Lower lobe of right lung (tissue), 2 donors: ENCODE measurements at regions not wholly inside any gene's neighbourhood (a gene's known extent, or its start where the extent isn't known, plus 50 kb on each side); places are given as distances from the start of the nearest gene placed in this dataset.
"Not testable (repeated sequence)": the region's sequence is repeated elsewhere in the genome, so short reads cannot be mapped to it uniquely, and the experiment has no call there.

Experiments used
- ATAC-seq, 2 donors: fragments of 200-7000 bp; cut with Tn5 transposase; one replicate each; pipeline ENCODE4 v1.9.1; 2020 to 2022; ENCODE audit warnings: mild to moderate bottlenecking in 2 of 2, moderate library complexity in 2 of 2
- DNase-seq: peaks from one replicate; pipeline ENCODE4 v3.0.0-alpha.2; 2020
- H3K27ac ChIP-seq: fragments of 200-600 bp; one replicate; pipeline ENCODE4 v1.8.0; 2022
- H3K27me3 ChIP-seq: fragments of 200-600 bp; one replicate; pipeline ENCODE4 v1.8.0; 2022; ENCODE audit warnings: low read depth
- H3K36me3 ChIP-seq: fragments of 200-600 bp; one replicate; pipeline ENCODE4 v1.8.0; 2022; ENCODE audit warnings: mild to moderate bottlenecking
- H3K4me1 ChIP-seq: fragments of 200-600 bp; one replicate; pipeline ENCODE4 v1.8.0; 2022
- H3K4me3 ChIP-seq: fragments of 200-600 bp; one replicate; pipeline ENCODE4 v1.8.0; 2022; ENCODE audit warnings: mild to moderate bottlenecking
- H3K9me3 ChIP-seq: fragments of 200-600 bp; one replicate; pipeline ENCODE4 v1.8.0; 2022
- intact Hi-C: fragments of 100-400 bp; cut with DNase I; formaldehyde crosslinking; loops from one replicate; pipeline ENCODE4 v1.11.0; 2022
- TF ChIP-seq, protein P1 (sequence below): fragments of 200-600 bp; IDR thresholded peaks from one replicate; pipeline ENCODE4 v1.8.0; 2022; ENCODE audit warnings: antibody characterized with exemption, mild to moderate bottlenecking
- donor health status: DM: no; HTN: yes; CAD: no; lungs with severe emphysema.

- DNase-seq, H3K27me3 ChIP-seq, H3K27ac ChIP-seq, H3K36me3 ChIP-seq, H3K4me3 ChIP-seq, H3K9me3 ChIP-seq, H3K4me1 ChIP-seq, intact Hi-C loops: not testable (repeated sequence)
- peak in 1 of 2 donors; percentile 9 for ATAC-seq
These were observed 321.5 kb upstream of the CHRNA7 start for GRCh38 chr15:31708703-31709327.

DNA sequence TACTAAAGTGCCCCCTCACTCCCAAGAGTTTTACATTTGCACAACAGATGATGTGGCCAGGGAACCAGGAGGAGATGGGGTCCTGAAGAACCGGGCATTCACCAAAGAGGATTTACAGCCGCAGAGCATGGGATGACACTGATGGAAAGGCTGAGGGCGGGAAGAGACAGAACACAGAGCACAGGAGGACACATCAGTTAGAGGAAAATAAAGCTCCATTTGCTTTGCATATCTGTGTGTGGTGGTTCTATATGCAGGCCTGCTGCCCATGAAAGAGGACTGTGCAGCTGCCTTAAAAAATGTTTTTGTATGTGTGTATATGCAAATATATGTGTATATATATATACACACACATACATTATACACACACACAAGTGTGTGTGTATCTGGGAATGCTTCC is 320.8 kb upstream of the CHRNA7 start:
- H3K9me3 ChIP-seq, H3K4me3 ChIP-seq, H3K27ac ChIP-seq, DNase-seq, H3K36me3 ChIP-seq, H3K4me1 ChIP-seq, H3K27me3 ChIP-seq, ATAC-seq, intact Hi-C loops: not testable (repeated sequence)

DNA sequence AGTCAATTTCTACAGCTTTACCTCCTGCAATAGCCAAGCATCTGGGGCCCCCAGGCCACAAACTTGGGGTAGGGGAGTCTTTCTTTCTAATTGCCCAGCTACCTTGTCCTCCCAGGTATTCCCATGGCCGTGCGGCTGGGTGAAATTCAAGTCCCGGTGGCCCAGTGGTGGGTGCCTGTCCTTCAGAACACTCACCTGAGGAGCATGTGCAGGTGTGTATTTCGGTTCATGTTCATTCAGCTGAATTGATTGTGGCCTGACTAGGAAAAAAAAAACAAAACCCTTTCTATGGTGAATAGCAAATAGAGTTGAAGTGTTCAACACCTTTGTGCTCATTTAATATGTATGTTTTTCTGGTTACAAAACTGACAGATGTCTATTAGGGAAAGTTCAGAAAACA is 319.5 kb upstream of the CHRNA7 start:
- intact Hi-C loops, H3K27ac ChIP-seq, H3K4me3 ChIP-seq, ATAC-seq, H3K36me3 ChIP-seq, DNase-seq, H3K4me1 ChIP-seq, H3K27me3 ChIP-seq, H3K9me3 ChIP-seq: not testable (repeated sequence)

DNA sequence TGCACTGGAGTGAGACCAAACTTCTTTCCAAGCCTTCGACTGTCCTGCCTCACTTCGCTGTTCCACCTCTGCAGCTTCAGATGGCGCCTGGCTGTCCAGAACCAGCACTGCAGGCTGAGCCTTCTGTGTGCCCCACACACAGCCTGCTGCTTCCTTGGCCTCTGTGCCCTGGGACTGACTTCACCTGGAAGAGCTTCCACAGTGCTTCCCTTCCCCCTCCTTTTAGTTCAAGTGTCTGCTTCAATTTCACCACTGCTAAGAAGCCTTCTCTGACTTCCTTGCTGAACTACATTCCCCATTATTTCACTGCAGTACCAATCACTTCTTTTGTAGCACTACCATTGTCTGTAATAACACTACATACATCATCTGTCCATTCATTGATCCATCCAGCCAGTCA is 315.1 kb upstream of the CHRNA7 start:
- H3K27me3 ChIP-seq, ATAC-seq, H3K27ac ChIP-seq, H3K36me3 ChIP-seq, DNase-seq, intact Hi-C loops, H3K4me3 ChIP-seq, H3K9me3 ChIP-seq, H3K4me1 ChIP-seq: not testable (repeated sequence)

GRCh38 chr15:31718625-31719024 is 311.7 kb upstream of the CHRNA7 start:
- H3K4me1 ChIP-seq, intact Hi-C loops, ATAC-seq: not testable (repeated sequence)

DNA sequence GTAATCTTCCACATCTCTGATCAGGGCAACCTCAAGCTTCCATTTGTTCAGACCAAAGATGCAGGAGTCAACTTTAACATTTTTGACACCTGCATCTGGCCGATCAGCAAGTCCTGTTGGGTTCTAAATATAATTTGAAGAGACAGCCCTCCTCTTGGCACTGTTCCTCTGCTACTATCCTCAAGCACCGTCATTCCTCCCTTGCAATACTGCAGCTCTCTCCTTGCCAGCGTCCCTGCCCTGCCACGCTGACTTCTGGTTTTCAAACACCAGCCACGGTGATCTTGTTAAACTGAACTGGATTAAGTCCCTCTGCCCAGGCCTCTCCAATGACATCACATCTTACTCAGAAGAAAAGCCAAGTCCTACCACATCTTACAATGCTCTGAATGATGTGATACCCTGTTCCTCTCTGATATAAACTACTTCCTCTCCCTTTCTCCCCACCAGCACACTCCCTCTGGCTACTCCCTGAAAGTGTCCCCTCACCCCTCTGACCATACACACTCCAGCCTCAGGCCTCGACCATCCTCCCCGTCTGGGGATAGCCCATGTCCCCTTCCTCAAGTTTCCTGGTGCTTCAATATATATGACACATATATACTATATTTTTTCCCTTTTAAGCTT is 310.8 kb upstream of the CHRNA7 start:
- intact Hi-C loops, ATAC-seq, H3K9me3 ChIP-seq: not testable (repeated sequence)

More at GRCh38 chr15:31718625-31719024, 311.7 kb upstream of the CHRNA7 start:
- H3K36me3 ChIP-seq, H3K9me3 ChIP-seq, DNase-seq, H3K4me3 ChIP-seq, H3K27ac ChIP-seq, H3K27me3 ChIP-seq: not testable (repeated sequence)

DNA sequence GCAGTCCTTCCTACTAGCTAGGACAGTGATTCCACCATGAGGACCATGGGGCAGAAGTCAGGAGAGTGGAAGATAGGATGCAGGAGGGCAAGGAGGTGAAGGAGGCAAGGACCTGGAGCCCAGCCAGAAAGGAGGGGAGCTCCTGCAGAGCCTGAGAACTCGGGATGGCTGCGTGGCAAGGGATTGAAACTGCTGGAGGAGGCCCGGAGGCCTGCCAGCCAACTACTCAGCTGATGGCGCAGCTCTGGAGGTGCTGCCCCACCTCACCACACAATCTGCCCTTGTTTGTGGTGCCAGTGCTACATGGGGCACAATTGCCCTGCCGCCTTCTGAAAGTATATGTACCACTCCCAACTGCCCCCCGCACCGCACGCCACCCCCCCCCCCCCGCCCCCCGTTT is 307.3 kb upstream of the CHRNA7 start:
- H3K4me3 ChIP-seq, DNase-seq, ATAC-seq, H3K27me3 ChIP-seq, H3K27ac ChIP-seq, H3K9me3 ChIP-seq, intact Hi-C loops, H3K4me1 ChIP-seq, H3K36me3 ChIP-seq: not testable (repeated sequence)

More for the DNA sequence above, 310.8 kb upstream of the CHRNA7 start:
- H3K4me3 ChIP-seq, H3K4me1 ChIP-seq, H3K27me3 ChIP-seq, DNase-seq, H3K36me3 ChIP-seq, H3K27ac ChIP-seq: not testable (repeated sequence)

GRCh38 chr15:31724903-31725302 is 305.4 kb upstream of the CHRNA7 start:
- intact Hi-C loops: not testable (repeated sequence)

DNA sequence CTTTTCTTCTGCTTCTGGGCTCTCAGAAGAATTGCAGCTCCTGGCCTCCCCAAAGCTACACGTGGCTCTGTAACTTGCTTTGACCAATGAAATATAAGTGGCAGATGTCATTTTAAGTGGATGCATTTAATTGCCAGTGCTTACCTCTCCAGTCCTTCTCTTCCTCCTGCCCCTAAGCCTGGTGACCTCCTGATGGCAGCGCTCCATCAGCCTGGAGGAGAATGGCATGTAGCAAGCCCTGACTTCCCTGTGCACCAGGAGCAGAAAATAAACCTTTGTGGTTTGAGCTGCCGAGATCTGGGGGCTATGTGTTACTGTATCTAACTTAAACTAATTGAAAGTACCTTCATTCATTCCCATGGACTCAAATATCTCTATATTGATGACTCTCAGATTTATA is 304.7 kb upstream of the CHRNA7 start:
- intact Hi-C loops, ATAC-seq, H3K4me3 ChIP-seq, H3K9me3 ChIP-seq, H3K27me3 ChIP-seq, H3K4me1 ChIP-seq, H3K27ac ChIP-seq, DNase-seq, H3K36me3 ChIP-seq: not testable (repeated sequence)

More at GRCh38 chr15:31724903-31725302, 305.4 kb upstream of the CHRNA7 start:
- DNase-seq, H3K36me3 ChIP-seq, H3K4me3 ChIP-seq, H3K9me3 ChIP-seq, ATAC-seq, H3K4me1 ChIP-seq, H3K27me3 ChIP-seq, H3K27ac ChIP-seq: not testable (repeated sequence)

DNA sequence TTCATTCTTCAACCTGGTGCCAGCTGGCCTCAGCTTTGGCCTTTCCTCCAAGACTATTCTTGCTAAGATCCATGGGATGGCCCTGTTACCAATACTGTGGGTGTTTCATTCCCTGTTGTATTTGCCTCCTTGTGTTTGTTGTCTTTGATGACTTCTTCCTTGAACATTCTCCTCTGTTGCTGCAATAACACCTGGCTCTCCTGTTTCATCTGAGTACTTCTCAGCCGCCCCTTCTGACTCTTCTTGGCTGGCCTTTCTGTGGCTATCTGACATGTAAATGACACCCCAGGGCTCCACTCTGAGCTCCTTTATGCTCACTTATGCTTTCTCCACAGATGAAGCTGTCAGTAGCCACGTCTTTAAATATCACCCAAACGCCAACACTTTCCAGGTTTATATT is 302.7 kb upstream of the CHRNA7 start:
- DNase-seq (no peak), ATAC-seq (no peak)
- no peak overlapping the region for H3K27ac ChIP-seq
- intact Hi-C loops: no loop called here
- H3K4me1 ChIP-seq: no peaks in the 10 kb centered on the region
- TF ChIP-seq, protein P1, sequence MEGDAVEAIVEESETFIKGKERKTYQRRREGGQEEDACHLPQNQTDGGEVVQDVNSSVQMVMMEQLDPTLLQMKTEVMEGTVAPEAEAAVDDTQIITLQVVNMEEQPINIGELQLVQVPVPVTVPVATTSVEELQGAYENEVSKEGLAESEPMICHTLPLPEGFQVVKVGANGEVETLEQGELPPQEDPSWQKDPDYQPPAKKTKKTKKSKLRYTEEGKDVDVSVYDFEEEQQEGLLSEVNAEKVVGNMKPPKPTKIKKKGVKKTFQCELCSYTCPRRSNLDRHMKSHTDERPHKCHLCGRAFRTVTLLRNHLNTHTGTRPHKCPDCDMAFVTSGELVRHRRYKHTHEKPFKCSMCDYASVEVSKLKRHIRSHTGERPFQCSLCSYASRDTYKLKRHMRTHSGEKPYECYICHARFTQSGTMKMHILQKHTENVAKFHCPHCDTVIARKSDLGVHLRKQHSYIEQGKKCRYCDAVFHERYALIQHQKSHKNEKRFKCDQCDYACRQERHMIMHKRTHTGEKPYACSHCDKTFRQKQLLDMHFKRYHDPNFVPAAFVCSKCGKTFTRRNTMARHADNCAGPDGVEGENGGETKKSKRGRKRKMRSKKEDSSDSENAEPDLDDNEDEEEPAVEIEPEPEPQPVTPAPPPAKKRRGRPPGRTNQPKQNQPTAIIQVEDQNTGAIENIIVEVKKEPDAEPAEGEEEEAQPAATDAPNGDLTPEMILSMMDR: no peak
- H3K36me3 ChIP-seq: no peaks in the 10 kb centered on the region
- H3K27me3 ChIP-seq: no peaks in the 10 kb centered on the region
- no peak overlapping the region for H3K4me3 ChIP-seq
- H3K9me3 ChIP-seq: no peaks in the 10 kb centered on the region
